DMS153 (cell line): ENCODE measurements at regions not wholly inside any gene's neighbourhood (a gene's known extent, or its start where the extent isn't known, plus 50 kb on each side); places are given as distances from the start of the nearest gene placed in this dataset.

Experiments used
- DNase-seq: peaks from one replicate; lab custom pipeline; 2025; lab: John Stamatoyannopoulos, UW

- DNase-seq: no peak
Measured at GRCh38 chr12:116483959-116484750, 75.0 kb upstream of the MAP1LC3B2 start.

GRCh38 chr12:116484807-116485206 is 74.4 kb upstream of the MAP1LC3B2 start:
- DNase-seq: no peak

GRCh38 chr12:116489116-116489515 is 70.1 kb upstream of the MAP1LC3B2 start:
- DNase-seq: no peak

- DNase-seq: no peak
Measured at GRCh38 chr12:116490471-116490870, 68.7 kb upstream of the MAP1LC3B2 start.

- DNase-seq: no peak
Measured at GRCh38 chr12:116492703-116493324, 66.4 kb upstream of the MAP1LC3B2 start.

GRCh38 chr12:116495260-116495659 is 63.9 kb upstream of the MAP1LC3B2 start:
- no peak for DNase-seq

GRCh38 chr12:116497051-116497591 is 62.1 kb upstream of the MAP1LC3B2 start:
- DNase-seq: no peak

GRCh38 chr12:116498471-116498870 is 60.7 kb upstream of the MAP1LC3B2 start:
- DNase-seq: no peak

- DNase-seq: no peak
Measured at GRCh38 chr12:116502141-116502725, 56.9 kb upstream of the MAP1LC3B2 start.

- no peak for DNase-seq
Measured at GRCh38 chr12:116502989-116503496, 56.1 kb upstream of the MAP1LC3B2 start.

- DNase-seq: no peak
Measured at GRCh38 chr12:116504438-116504837, 54.7 kb upstream of the MAP1LC3B2 start.

GRCh38 chr12:116506697-116507064 is 52.5 kb upstream of the MAP1LC3B2 start:
- no peak for DNase-seq

GRCh38 chr12:116508145-116509121 is 50.7 kb upstream of the MAP1LC3B2 start:
- no peak for DNase-seq
